SK-N-SH treated with all-trans-retinoic acid at 6 μM for 48 hours (cell line): ENCODE measurements at regions not wholly inside any gene's neighbourhood (a gene's known extent, or its start where the extent isn't known, plus 50 kb on each side); places are given as distances from the start of the nearest gene placed in this dataset.

Experiments
- ATAC-seq: fragments of 200-7000 bp; cut with Tn5 transposase; 3 replicates; pipeline ENCODE4 v1.9.1; 2020; ENCODE audit warnings: mild to moderate bottlenecking, moderate library complexity
- ARNTL ChIP-seq: fragments of 450-650 bp; formaldehyde crosslinking; IDR thresholded peaks from 2 replicates; pipeline ENCODE4 v1.5.0; 2020; ENCODE audit warnings: low read depth, mild to moderate bottlenecking, moderate library complexity, borderline replicate concordance
- BACH2 ChIP-seq: fragments of 250-450 bp; sonication (Bioruptor Pico); IDR thresholded peaks from 2 replicates; pipeline ENCODE4 v1.9.0; 2021; ENCODE audit warnings: mild to moderate bottlenecking, borderline replicate concordance
- CSDC2 ChIP-seq: fragments of 250-450 bp; sonication (Bioruptor Pico); IDR thresholded peaks from 2 replicates; pipeline ENCODE4 v1.5.0; 2020; ENCODE audit warnings: mild to moderate bottlenecking, moderate library complexity
- CSRNP3 ChIP-seq: fragments of 250-450 bp; sonication (Bioruptor Pico); IDR thresholded peaks from 2 replicates; pipeline ENCODE4 v1.5.1; 2021; ENCODE audit warnings: mild to moderate bottlenecking, moderate library complexity
- ESRRG ChIP-seq: fragments of 250-450 bp; sonication (Bioruptor Pico); IDR thresholded peaks from 2 replicates; pipeline ENCODE4 v1.6.1; 2021; ENCODE audit warnings: mild to moderate bottlenecking
- ISL1 ChIP-seq: fragments of 250-450 bp; sonication (Bioruptor Pico); IDR thresholded peaks from 2 replicates; pipeline ENCODE4 v2.1.2; 2022; ENCODE audit warnings: mild to moderate bottlenecking, moderate library complexity
- OSR1 ChIP-seq: fragments of 250-450 bp; sonication (Bioruptor Pico); IDR thresholded peaks from 2 replicates; pipeline ENCODE4 v1.8.0; 2022; ENCODE audit warnings: moderate library complexity, mild to moderate bottlenecking, inconsistent platforms
- PATZ1 ChIP-seq: fragments of 250-450 bp; sonication (Bioruptor Pico); IDR thresholded peaks from 2 replicates; pipeline ENCODE4 v1.8.0; 2020; ENCODE audit warnings: mild to moderate bottlenecking, moderate library complexity, borderline replicate concordance
- POU6F1 ChIP-seq: fragments of 250-450 bp; sonication (Bioruptor Pico); IDR thresholded peaks from 2 replicates; pipeline ENCODE4 v1.8.0; 2021; ENCODE audit warnings: low read depth, mild to moderate bottlenecking, moderate library complexity, borderline replicate concordance
- PPARA ChIP-seq: fragments of 250-450 bp; sonication (Bioruptor Pico); IDR thresholded peaks from 2 replicates; pipeline ENCODE4 v1.5.0; 2020; ENCODE audit warnings: mild to moderate bottlenecking, borderline replicate concordance
- RARB ChIP-seq: fragments of 250-450 bp; sonication (Bioruptor Pico); IDR thresholded peaks from 2 replicates; pipeline ENCODE4 v1.8.0; 2021; ENCODE audit warnings: mild to moderate bottlenecking, moderate library complexity
- SNAI2 ChIP-seq: fragments of 250-450 bp; sonication (Bioruptor Pico); IDR thresholded peaks from 2 replicates; pipeline ENCODE4 v1.5.0; 2020; ENCODE audit warnings: mild to moderate bottlenecking, moderate library complexity
- TOX ChIP-seq: fragments of 250-450 bp; sonication (Bioruptor Pico); IDR thresholded peaks from 2 replicates; pipeline ENCODE4 v1.8.0; 2021; ENCODE audit warnings: mild to moderate bottlenecking, moderate library complexity, borderline replicate concordance
- TSHZ2 ChIP-seq: fragments of 250-450 bp; sonication (Bioruptor Pico); IDR thresholded peaks from 2 replicates; pipeline ENCODE4 v1.5.0; 2020; ENCODE audit warnings: mild to moderate bottlenecking, moderate library complexity
- ZC3H10 ChIP-seq: fragments of 250-450 bp; sonication (Bioruptor Pico); IDR thresholded peaks from 2 replicates; pipeline ENCODE4 v1.5.1; 2021; ENCODE audit warnings: mild to moderate bottlenecking, moderate library complexity
- ZFP3 ChIP-seq: fragments of 250-450 bp; sonication (Bioruptor Pico); IDR thresholded peaks from 2 replicates; pipeline ENCODE4 v1.5.0; 2020; ENCODE audit warnings: mild to moderate bottlenecking, moderate library complexity
- ZFP30 ChIP-seq: fragments of 450-650 bp; formaldehyde crosslinking; IDR thresholded peaks from 2 replicates; pipeline ENCODE4 v1.5.0; 2022; ENCODE audit warnings: mild to moderate bottlenecking, moderate library complexity
- ZNF565 ChIP-seq: fragments of 450-650 bp; formaldehyde crosslinking; conservative IDR thresholded peaks from 2 replicates; pipeline ENCODE4 v1.5.0; 2020; ENCODE audit warnings: low read depth, mild to moderate bottlenecking, moderate library complexity
- ZNF70 ChIP-seq: fragments of 450-650 bp; formaldehyde crosslinking; IDR thresholded peaks from 2 replicates; pipeline ENCODE4 v1.5.0; 2020; ENCODE audit warnings: mild to moderate bottlenecking, moderate library complexity
- ZNF8 ChIP-seq: fragments of 450-650 bp; formaldehyde crosslinking; IDR thresholded peaks from 2 replicates; pipeline ENCODE4 v1.5.0; 2020; ENCODE audit warnings: mild to moderate bottlenecking, moderate library complexity

GRCh38 chr9:79357616-79358015, 214.1 kb upstream of the TLE4 start (continued):
- TF ChIP-seq TSHZ2 (CRISPR knock-in tag) (no peak), ZNF8 (CRISPR knock-in tag) (no peak), ARNTL (CRISPR knock-in tag) (no peak), PATZ1 (CRISPR knock-in tag) (no peak), POU6F1 (no peak), OSR1 (CRISPR knock-in tag) (no peak), ZC3H10 (no peak), RARB (CRISPR knock-in tag) (no peak)

- peak; percentile 87 for ATAC-seq
- peak; percentile 71 for TF ChIP-seq ISL1 (CRISPR knock-in tag)
- TF ChIP-seq SNAI2: no peak
- no peak for TF ChIP-seq BACH2 (CRISPR knock-in tag)
- 0 out of 2 replicates have a peak, but pooled peaks have one; percentile 64 for TF ChIP-seq CSDC2 (CRISPR knock-in tag)
- no peak for TF ChIP-seq ZFP30 (CRISPR knock-in tag)
- TF ChIP-seq ESRRG (CRISPR knock-in tag): no peak
Observed at GRCh38 chr9:79360387-79361347, 211.1 kb upstream of the TLE4 start.

- TF ChIP-seq ZNF70 (CRISPR knock-in tag): no peak
- no peak for TF ChIP-seq PATZ1 (CRISPR knock-in tag)
- no peak for TF ChIP-seq ZFP3
- TF ChIP-seq ZNF8 (CRISPR knock-in tag): no peak
- TF ChIP-seq CSRNP3 (CRISPR knock-in tag): no peak
- TF ChIP-seq ZFP30 (CRISPR knock-in tag): no peak
- TF ChIP-seq RARB (CRISPR knock-in tag): no peak
- no peak for TF ChIP-seq ISL1 (CRISPR knock-in tag)
- TF ChIP-seq ZC3H10: no peak
- no peak for TF ChIP-seq PPARA (CRISPR knock-in tag)
- no peak for TF ChIP-seq ZNF565 (CRISPR knock-in tag)
- TF ChIP-seq ESRRG (CRISPR knock-in tag): no peak
- no peak for TF ChIP-seq TOX
- TF ChIP-seq SNAI2: no peak
- TF ChIP-seq ARNTL (CRISPR knock-in tag): no peak
- no peak for TF ChIP-seq POU6F1
- TF ChIP-seq, all 23 proteins: peak for 0
- ATAC-seq: no peak
Observed at GRCh38 chr9:79362100-79363081, 209.4 kb upstream of the TLE4 start.
